AG04449 (cell line): ENCODE measurements at regions not wholly inside any gene's neighbourhood (a gene's known extent, or its start where the extent isn't known, plus 50 kb on each side); places are given as distances from the start of the nearest gene placed in this dataset.

ENCODE experiments used
- CTCF ChIA-PET: fragments of 350-600 bp; formaldehyde crosslinking; extraction: SDS; loops from one replicate; lab custom pipeline; 2021; ENCODE audit warnings: antibody characterized with exemption; lab: Yijun Ruan, JAX
- POLR2A ChIA-PET: fragments of 400-600, 350-600 bp; formaldehyde crosslinking; extraction: SDS; loops from one replicate; lab custom pipeline; 2020; ENCODE audit warnings: antibody characterized with exemption, inconsistent platforms; lab: Yijun Ruan, JAX
- DNase-seq: peaks from one replicate; pipeline ENCODE4 v3.0.0-alpha.2; 2010; ENCODE audit warnings: low read depth, low spot score
- H3K4me3 ChIP-seq: 2 replicates; pipeline ENCODE4 v1.5.1; 2011; ENCODE audit warnings: low read depth, mild to moderate bottlenecking, control low read depth, low read length
- TF ChIP-seq, protein P1 (sequence below): IDR thresholded peaks from one replicate; pipeline ENCODE4 v1.5.1; 2011; ENCODE audit warnings: mild to moderate bottlenecking, moderate library complexity, low read length, control low read depth, inconsistent platforms; ENCODE audit not compliant: insufficient read depth; ENCODE audit errors: missing control alignments

DNA sequence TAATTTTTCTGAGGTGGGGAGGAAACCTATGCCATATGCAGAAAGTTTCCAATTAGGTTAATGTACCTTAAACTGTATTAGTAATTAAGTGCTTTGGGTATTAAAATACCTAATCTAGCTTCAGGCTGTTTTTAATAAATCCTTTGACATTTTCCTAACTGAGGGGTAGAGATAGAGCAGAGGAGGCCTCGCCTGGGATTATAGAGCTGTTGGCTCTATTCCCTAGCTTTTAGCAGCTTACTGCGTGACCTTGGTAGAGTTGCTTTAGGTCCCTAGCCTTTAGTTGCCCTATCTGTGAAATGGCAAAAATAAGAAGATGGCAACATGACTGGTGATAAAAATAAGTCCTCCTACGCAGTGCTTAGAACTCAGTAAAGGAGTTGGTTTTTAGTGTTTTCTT, 621.0 kb downstream of the LMO4 start:
- no peak overlapping the region for H3K4me3 ChIP-seq
- POLR2A ChIA-PET = no interaction called here
- TF ChIP-seq, protein P1, sequence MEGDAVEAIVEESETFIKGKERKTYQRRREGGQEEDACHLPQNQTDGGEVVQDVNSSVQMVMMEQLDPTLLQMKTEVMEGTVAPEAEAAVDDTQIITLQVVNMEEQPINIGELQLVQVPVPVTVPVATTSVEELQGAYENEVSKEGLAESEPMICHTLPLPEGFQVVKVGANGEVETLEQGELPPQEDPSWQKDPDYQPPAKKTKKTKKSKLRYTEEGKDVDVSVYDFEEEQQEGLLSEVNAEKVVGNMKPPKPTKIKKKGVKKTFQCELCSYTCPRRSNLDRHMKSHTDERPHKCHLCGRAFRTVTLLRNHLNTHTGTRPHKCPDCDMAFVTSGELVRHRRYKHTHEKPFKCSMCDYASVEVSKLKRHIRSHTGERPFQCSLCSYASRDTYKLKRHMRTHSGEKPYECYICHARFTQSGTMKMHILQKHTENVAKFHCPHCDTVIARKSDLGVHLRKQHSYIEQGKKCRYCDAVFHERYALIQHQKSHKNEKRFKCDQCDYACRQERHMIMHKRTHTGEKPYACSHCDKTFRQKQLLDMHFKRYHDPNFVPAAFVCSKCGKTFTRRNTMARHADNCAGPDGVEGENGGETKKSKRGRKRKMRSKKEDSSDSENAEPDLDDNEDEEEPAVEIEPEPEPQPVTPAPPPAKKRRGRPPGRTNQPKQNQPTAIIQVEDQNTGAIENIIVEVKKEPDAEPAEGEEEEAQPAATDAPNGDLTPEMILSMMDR = no peak
- CTCF ChIA-PET = no interaction called here
- DNase-seq = no peak

DNA sequence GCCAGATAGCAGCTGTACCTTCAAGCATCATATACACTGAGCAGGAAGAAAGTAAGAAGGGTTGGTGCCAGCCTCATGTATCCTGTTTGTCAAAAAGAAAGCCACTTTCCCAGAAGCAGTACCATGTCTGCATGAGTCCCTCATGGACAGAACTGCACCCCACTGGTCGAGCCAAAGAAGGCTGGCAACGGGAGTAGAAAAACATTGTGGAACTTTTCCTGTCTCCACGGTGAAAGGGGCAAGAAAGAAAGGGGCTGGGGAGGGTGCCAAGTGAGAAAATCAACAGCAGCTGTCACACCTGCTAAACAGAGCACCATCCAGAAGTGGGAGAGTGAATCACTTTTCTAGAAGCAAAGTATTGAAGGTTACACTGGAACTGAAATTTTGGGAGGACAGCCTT, 621.7 kb downstream of the LMO4 start:
- TF ChIP-seq, protein P1 = no peak
- no peak overlapping the region for H3K4me3 ChIP-seq
- DNase-seq = no peak
- ChIA-PET CTCF (no interaction called here), POLR2A (no interaction called here)

DNA sequence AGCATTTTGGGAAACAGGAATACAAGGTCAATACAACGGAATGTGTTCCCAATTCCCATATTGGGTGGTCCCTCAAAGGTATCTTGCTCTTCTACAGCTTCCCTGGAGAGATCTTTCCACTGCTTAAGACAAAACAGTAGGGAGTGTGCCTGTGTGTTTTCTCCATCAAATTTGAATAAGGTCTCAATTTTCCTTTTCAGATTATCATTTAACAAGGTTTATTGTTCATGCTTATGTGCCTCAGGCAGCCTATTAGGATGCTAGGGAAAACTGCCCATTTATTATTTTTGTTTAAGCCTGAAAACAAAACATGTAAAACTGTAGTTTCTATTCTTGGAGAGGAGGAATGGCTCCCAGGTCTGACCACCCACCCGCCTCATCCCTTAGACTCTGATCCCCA, 622.7 kb downstream of the LMO4 start:
- ChIA-PET POLR2A (no interaction called here), CTCF (interaction anchor here (3.4 to 3.9 kb wide), 2 partner anchors 19 to 658 kb away, joined by 24 to 29 read pairs; no protein-coding TSS in a partner anchor)
- TF ChIP-seq, protein P1 = no peak
- no peak for DNase-seq
- H3K4me3 ChIP-seq = no peak overlapping the region

DNA sequence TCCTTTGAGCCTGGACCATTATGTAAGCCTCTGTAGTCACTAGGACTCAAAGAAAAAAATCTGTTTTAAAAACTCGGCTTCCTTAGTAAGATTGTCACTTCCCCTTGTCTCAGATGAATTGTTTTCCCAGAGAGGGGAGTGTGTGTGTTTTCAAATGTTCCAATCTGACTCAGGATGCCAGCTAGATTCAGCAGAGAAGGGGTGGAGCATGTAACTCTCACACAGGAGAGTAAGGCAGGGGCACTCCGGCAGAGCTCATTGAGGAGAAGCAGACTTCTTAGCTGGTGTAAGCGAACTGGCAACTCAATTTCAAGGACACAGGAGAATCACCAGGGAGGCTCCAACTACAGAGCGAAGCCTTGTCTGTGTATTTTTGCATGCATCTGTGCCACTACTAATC, 623.2 kb downstream of the LMO4 start:
- no peak for DNase-seq
- TF ChIP-seq, protein P1 = no peak
- ChIA-PET CTCF (interaction anchor here (2.5 to 3.9 kb wide), 4 partner anchors 19 to 659 kb away, joined by 12 to 29 read pairs (median 22); no protein-coding TSS in a partner anchor), POLR2A (no interaction called here)
- H3K4me3 ChIP-seq = no peak overlapping the region

DNA sequence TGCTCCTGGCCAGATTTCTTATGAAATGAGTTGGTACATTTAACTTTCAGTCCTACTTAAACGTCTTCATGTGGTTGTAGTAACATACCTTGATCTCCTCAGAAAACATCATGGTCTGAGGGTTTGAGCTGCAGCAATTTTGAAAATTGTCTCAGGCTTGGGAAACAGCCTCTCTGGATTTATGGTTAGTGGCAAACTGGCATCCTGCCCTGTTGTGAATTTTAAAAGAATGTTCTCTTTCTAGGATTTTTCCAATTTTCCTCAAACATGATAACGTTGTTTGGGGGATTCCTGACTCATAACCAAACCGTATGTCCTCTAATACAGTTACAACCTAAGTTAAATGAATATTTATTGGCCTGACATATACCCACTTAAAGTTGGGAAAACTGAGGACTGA, 624.4 kb downstream of the LMO4 start:
- H3K4me3 ChIP-seq = no peak overlapping the region
- CTCF ChIA-PET = interaction anchor here (0.6 to 3.9 kb wide), 51 partner anchors 10 to 822 kb away, joined by 3 to 44 read pairs (median 4); no protein-coding TSS in a partner anchor
- DNase-seq = no peak
- TF ChIP-seq, protein P1 = no peak
- POLR2A ChIA-PET = no interaction called here

DNA sequence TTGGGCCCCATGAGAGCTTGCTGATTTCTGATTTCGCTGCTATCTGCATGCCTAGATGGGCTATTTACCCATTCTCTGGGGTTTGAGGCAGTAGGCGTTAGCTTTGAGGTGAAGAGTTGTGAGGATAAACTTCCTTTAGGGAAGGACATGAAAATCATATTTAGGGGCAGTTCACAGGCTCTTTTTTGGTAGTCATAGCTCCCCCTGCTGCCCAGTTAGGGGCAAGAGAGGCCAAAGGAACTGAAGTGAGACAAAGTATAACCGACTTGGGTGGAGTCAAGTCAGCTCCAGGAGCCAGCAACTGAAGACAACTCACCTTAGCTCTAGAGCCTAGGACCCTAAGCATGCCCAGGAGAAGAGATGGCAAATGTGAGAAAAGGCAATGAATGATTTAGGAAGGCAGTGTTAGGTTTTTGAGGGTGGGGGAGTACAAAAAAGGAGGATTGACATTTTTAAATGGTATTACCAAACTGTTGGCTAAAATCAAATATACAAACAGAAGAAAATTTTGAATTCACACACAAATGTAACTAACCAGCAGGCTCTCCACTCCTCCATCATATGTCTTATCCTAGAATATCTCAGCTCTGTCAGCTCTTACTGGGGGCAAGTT, 625.2 kb downstream of the LMO4 start:
- TF ChIP-seq, protein P1 = peak; percentile 62
- POLR2A ChIA-PET = interaction anchor here (1.1 kb wide), 1 partner anchor 624 kb away, joined by 3 read pairs; no protein-coding TSS in a partner anchor
- DNase-seq = no peak
- CTCF ChIA-PET = interaction anchor here (0.6 to 3.9 kb wide), 63 partner anchors 11 to 824 kb away, joined by 3 to 44 read pairs (median 4); no protein-coding TSS in a partner anchor
- no peak overlapping the region for H3K4me3 ChIP-seq
